ENCODE measurements at regions not wholly inside any gene's neighbourhood (a gene's known extent, or its start where the extent isn't known, plus 50 kb on each side); places are given as distances from the start of the nearest gene placed in this dataset.

GRCh38 chr7:67512481-67512880 lies 515.8 kb downstream of the TYW1 start:
- Histone ChIP-seq H3K27me3 (ENCODE audit: control insufficient read depth, low read length) (no peaks in the 10 kb centered on the region), H3K9me2 (replicated peaks; ENCODE audit: control insufficient read depth, low read length) (no peaks in the 10 kb centered on the region), H3F3A (ENCODE audit: control insufficient read depth, insufficient read depth) (no peaks in the 10 kb centered on the region), H3K27ac (ENCODE audit: low read depth, low read length) (no peak overlapping the region), H3K4me1 (ENCODE audit: control insufficient read depth, low read length) (no peaks in the 10 kb centered on the region), H4K20me1 (ENCODE audit: control insufficient read depth, insufficient read depth, low read depth, low read length) (no peaks in the 10 kb centered on the region), H3K4me3 (ENCODE audit: low read length) (no peak overlapping the region), H3K9me3 (ENCODE audit: control insufficient read depth, insufficient read depth, low read length) (no peaks in the 10 kb centered on the region), H3K79me2 (ENCODE audit: control insufficient read depth, low read length) (no peaks in the 10 kb centered on the region), H3K36me3 (ENCODE audit: control insufficient read depth, low read length) (no peaks in the 10 kb centered on the region), H3K4me2 (ENCODE audit: low read length) (no peak overlapping the region)
- TF ChIP-seq CTCF (IDR thresholded peaks at IDR 0.05; ENCODE audit: low read depth, low read length, poor library complexity, severe bottlenecking) (no peak), EZH2phosphoT487 (IDR thresholded peaks at IDR 0.05; ENCODE audit: borderline replicate concordance, low read length) (no peak)

- no peak overlapping the region for H3K4me3 ChIP-seq (ENCODE audit: low read length)
- H3F3A ChIP-seq (ENCODE audit: control insufficient read depth, insufficient read depth), result no peaks in the 10 kb centered on the region
- no peaks in the 10 kb centered on the region for H3K36me3 ChIP-seq (ENCODE audit: control insufficient read depth, low read length)
- no peaks in the 10 kb centered on the region for H3K4me1 ChIP-seq (ENCODE audit: control insufficient read depth, low read length)
- no peak for TF ChIP-seq EZH2phosphoT487 (IDR thresholded peaks at IDR 0.05; ENCODE audit: borderline replicate concordance, low read length)
- no peak for TF ChIP-seq CTCF (IDR thresholded peaks at IDR 0.05; ENCODE audit: low read depth, low read length, poor library complexity, severe bottlenecking)
- H3K9me2 ChIP-seq (replicated peaks; ENCODE audit: control insufficient read depth, low read length), result no peaks in the 10 kb centered on the region; the same call in 1 of the 2 replicates
- no peak overlapping the region for H3K27ac ChIP-seq (ENCODE audit: low read depth, low read length)
- H3K4me2 ChIP-seq (ENCODE audit: low read length), result no peak overlapping the region
- no peaks in the 10 kb centered on the region for H3K79me2 ChIP-seq (ENCODE audit: control insufficient read depth, low read length)
- H4K20me1 ChIP-seq (ENCODE audit: control insufficient read depth, insufficient read depth, low read depth, low read length), result no peaks in the 10 kb centered on the region
- no peaks in the 10 kb centered on the region for H3K27me3 ChIP-seq (ENCODE audit: control insufficient read depth, low read length)
- no peaks in the 10 kb centered on the region for H3K9me3 ChIP-seq (ENCODE audit: control insufficient read depth, insufficient read depth, low read length)
These were observed 521.9 kb downstream of the TYW1 start for GRCh38 chr7:67518580-67518979.

DNA sequence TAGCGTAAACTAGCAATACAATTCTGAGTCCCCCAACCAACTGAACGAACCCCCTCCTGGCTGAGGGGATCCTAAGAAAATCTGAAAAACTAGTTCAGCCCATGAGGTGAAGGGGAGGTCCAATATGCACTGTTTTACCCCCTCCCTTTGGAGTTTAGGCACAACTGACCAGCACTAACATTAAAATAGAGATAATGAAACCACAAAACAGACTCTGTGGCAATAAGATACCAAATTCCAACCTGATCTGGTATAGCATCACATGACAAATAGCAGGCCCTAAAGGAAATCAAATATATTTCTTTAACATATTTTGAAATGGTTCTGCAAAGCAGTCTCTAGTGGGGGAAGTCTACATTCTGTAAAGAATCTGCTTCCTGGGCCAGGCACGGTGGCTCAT lies 522.5 kb downstream of the TYW1 start:
- Histone ChIP-seq H3F3A (ENCODE audit: control insufficient read depth, insufficient read depth) (no peaks in the 10 kb centered on the region), H3K27me3 (ENCODE audit: control insufficient read depth, low read length) (no peaks in the 10 kb centered on the region), H3K36me3 (ENCODE audit: control insufficient read depth, low read length) (no peaks in the 10 kb centered on the region), H3K9me2 (replicated peaks; ENCODE audit: control insufficient read depth, low read length) (no peaks in the 10 kb centered on the region; the same call in 1 of the 2 replicates), H4K20me1 (ENCODE audit: control insufficient read depth, insufficient read depth, low read depth, low read length) (no peaks in the 10 kb centered on the region), H3K79me2 (ENCODE audit: control insufficient read depth, low read length) (no peaks in the 10 kb centered on the region), H3K4me3 (ENCODE audit: low read length) (no peak overlapping the region), H3K4me1 (ENCODE audit: control insufficient read depth, low read length) (no peaks in the 10 kb centered on the region), H3K9me3 (ENCODE audit: control insufficient read depth, insufficient read depth, low read length) (no peaks in the 10 kb centered on the region), H3K27ac (ENCODE audit: low read depth, low read length) (no peak overlapping the region), H3K4me2 (ENCODE audit: low read length) (no peak overlapping the region)
- TF ChIP-seq EZH2phosphoT487 (IDR thresholded peaks at IDR 0.05; ENCODE audit: borderline replicate concordance, low read length), result no peak
- no peak for TF ChIP-seq CTCF (IDR thresholded peaks at IDR 0.05; ENCODE audit: low read depth, low read length, poor library complexity, severe bottlenecking)

DNA sequence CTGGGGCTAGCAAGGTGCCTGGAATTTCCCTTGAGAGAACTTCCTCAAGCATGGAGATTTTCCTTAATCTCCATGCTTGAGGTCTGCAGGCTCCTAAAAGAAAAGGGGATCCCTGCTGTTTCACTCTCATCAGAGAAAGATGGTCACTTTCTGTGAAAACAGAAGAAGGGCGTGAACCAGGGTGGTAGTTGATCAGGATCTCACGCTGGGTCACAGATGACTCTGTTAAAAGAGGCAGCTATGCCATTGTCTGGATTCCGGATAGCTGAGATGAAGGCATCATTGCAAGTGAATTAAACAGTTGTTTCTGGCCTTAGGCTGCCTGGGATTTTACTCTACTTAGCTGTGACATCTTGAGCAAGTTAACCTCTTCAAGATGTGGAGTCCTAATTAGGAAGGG lies 525.9 kb downstream of the TYW1 start:
- Histone ChIP-seq H3F3A (ENCODE audit: control insufficient read depth, insufficient read depth) (no peaks in the 10 kb centered on the region), H3K79me2 (ENCODE audit: control insufficient read depth, low read length) (no peaks in the 10 kb centered on the region), H3K4me3 (ENCODE audit: low read length) (no peak overlapping the region), H4K20me1 (ENCODE audit: control insufficient read depth, insufficient read depth, low read depth, low read length) (no peaks in the 10 kb centered on the region), H3K9me3 (ENCODE audit: control insufficient read depth, insufficient read depth, low read length) (no peaks in the 10 kb centered on the region), H3K27ac (ENCODE audit: low read depth, low read length) (no peak overlapping the region), H3K4me2 (ENCODE audit: low read length) (no peak overlapping the region), H3K9me2 (replicated peaks; ENCODE audit: control insufficient read depth, low read length) (no peaks in the 10 kb centered on the region; the same call in 1 of the 2 replicates), H3K27me3 (ENCODE audit: control insufficient read depth, low read length) (no peaks in the 10 kb centered on the region), H3K4me1 (ENCODE audit: control insufficient read depth, low read length) (no peaks in the 10 kb centered on the region), H3K36me3 (ENCODE audit: control insufficient read depth, low read length) (no peaks in the 10 kb centered on the region)
- no peak for TF ChIP-seq EZH2phosphoT487 (IDR thresholded peaks at IDR 0.05; ENCODE audit: borderline replicate concordance, low read length)
- TF ChIP-seq CTCF (IDR thresholded peaks at IDR 0.05; ENCODE audit: low read depth, low read length, poor library complexity, severe bottlenecking), result no peak

Measured in DOHH2 (cell line).